ENCODE measurements at regions not wholly inside any gene's neighbourhood (a gene's known extent, or its start where the extent isn't known, plus 50 kb on each side); places are given as distances from the start of the nearest gene placed in this dataset.

GRCh38 chr13:99075268-99076191 is 97.7 kb upstream of the DOCK9 start:
- H3K79me2 ChIP-seq (ENCODE audit: control insufficient read depth, insufficient read depth, low read length, unreplicated experiment) = no peaks in the 10 kb centered on the region
- H3K27ac ChIP-seq (ENCODE audit: low read depth, low read length) = no peak overlapping the region
- no peak overlapping the region for H2AFZ ChIP-seq (ENCODE audit: low read length, unreplicated experiment)
- no peak overlapping the region for H3K4me3 ChIP-seq (ENCODE audit: low read depth, low read length)
- H3K27me3 ChIP-seq (ENCODE audit: insufficient read depth, low read length) = no peaks in the 10 kb centered on the region
- H3K4me1 ChIP-seq (ENCODE audit: control insufficient read depth, insufficient read depth, low read length, unreplicated experiment) = no peaks in the 10 kb centered on the region
- H3K36me3 ChIP-seq (ENCODE audit: insufficient read depth, low read length) = no peaks in the 10 kb centered on the region; the same call in none of the 2 replicates

GRCh38 chr13:99078017-99078771 is 100.3 kb upstream of the DOCK9 start:
- no peak overlapping the region for H2AFZ ChIP-seq (ENCODE audit: low read length, unreplicated experiment)
- H3K4me1 ChIP-seq (ENCODE audit: control insufficient read depth, insufficient read depth, low read length, unreplicated experiment) = no peaks in the 10 kb centered on the region
- H3K79me2 ChIP-seq (ENCODE audit: control insufficient read depth, insufficient read depth, low read length, unreplicated experiment) = no peaks in the 10 kb centered on the region
- H3K27me3 ChIP-seq (ENCODE audit: insufficient read depth, low read length) = no peaks in the 10 kb centered on the region
- no peaks in the 10 kb centered on the region; the same call in none of the 2 replicates for H3K36me3 ChIP-seq (ENCODE audit: insufficient read depth, low read length)
- no peak overlapping the region for H3K27ac ChIP-seq (ENCODE audit: low read depth, low read length)
- no peak overlapping the region for H3K4me3 ChIP-seq (ENCODE audit: low read depth, low read length)

- H2AFZ ChIP-seq (ENCODE audit: low read length, unreplicated experiment) = no peak overlapping the region
- no peaks in the 10 kb centered on the region for H3K4me1 ChIP-seq (ENCODE audit: control insufficient read depth, insufficient read depth, low read length, unreplicated experiment)
- H3K79me2 ChIP-seq (ENCODE audit: control insufficient read depth, insufficient read depth, low read length, unreplicated experiment) = no peaks in the 10 kb centered on the region
- no peaks in the 10 kb centered on the region for H3K27me3 ChIP-seq (ENCODE audit: insufficient read depth, low read length)
- no peak overlapping the region for H3K4me3 ChIP-seq (ENCODE audit: low read depth, low read length)
- H3K27ac ChIP-seq (ENCODE audit: low read depth, low read length) = no peak overlapping the region
- no peaks in the 10 kb centered on the region; the same call in 1 of the 2 replicates for H3K36me3 ChIP-seq (ENCODE audit: insufficient read depth, low read length)
Measured at GRCh38 chr13:99080131-99080530, 102.3 kb upstream of the DOCK9 start.

GRCh38 chr13:99083981-99084380 is 106.1 kb upstream of the DOCK9 start:
- no peak overlapping the region for H2AFZ ChIP-seq (ENCODE audit: low read length, unreplicated experiment)
- no peaks in the 10 kb centered on the region for H3K36me3 ChIP-seq (ENCODE audit: insufficient read depth, low read length)
- no peak overlapping the region for H3K27ac ChIP-seq (ENCODE audit: low read depth, low read length)
- no peaks in the 10 kb centered on the region for H3K27me3 ChIP-seq (ENCODE audit: insufficient read depth, low read length)
- no peaks in the 10 kb centered on the region for H3K79me2 ChIP-seq (ENCODE audit: control insufficient read depth, insufficient read depth, low read length, unreplicated experiment)
- no peak overlapping the region for H3K4me3 ChIP-seq (ENCODE audit: low read depth, low read length)
- H3K4me1 ChIP-seq (ENCODE audit: control insufficient read depth, insufficient read depth, low read length, unreplicated experiment) = peaks cover 6% of the 10 kb centered on the region

- Histone ChIP-seq H3K36me3 (ENCODE audit: insufficient read depth, low read length) (no peaks in the 10 kb centered on the region), H3K4me3 (ENCODE audit: low read depth, low read length) (peak overlapping the region; percentile 82), H3K27me3 (ENCODE audit: insufficient read depth, low read length) (no peaks in the 10 kb centered on the region), H3K79me2 (ENCODE audit: control insufficient read depth, insufficient read depth, low read length, unreplicated experiment) (no peaks in the 10 kb centered on the region), H2AFZ (ENCODE audit: low read length, unreplicated experiment) (no peak overlapping the region), H3K4me1 (ENCODE audit: control insufficient read depth, insufficient read depth, low read length, unreplicated experiment) (peaks cover 6% of the 10 kb centered on the region), H3K27ac (ENCODE audit: low read depth, low read length) (no peak overlapping the region)
Measured at GRCh38 chr13:99085139-99085807, 107.4 kb upstream of the DOCK9 start.

GRCh38 chr13:99085808-99086266 is 108.0 kb upstream of the DOCK9 start:
- Histone ChIP-seq H2AFZ (ENCODE audit: low read length, unreplicated experiment) (peak overlapping the region; percentile 47), H3K27ac (ENCODE audit: low read depth, low read length) (no peak overlapping the region), H3K36me3 (ENCODE audit: insufficient read depth, low read length) (no peaks in the 10 kb centered on the region), H3K4me3 (ENCODE audit: low read depth, low read length) (peak overlapping the region; percentile 82), H3K27me3 (ENCODE audit: insufficient read depth, low read length) (no peaks in the 10 kb centered on the region), H3K79me2 (ENCODE audit: control insufficient read depth, insufficient read depth, low read length, unreplicated experiment) (no peaks in the 10 kb centered on the region), H3K4me1 (ENCODE audit: control insufficient read depth, insufficient read depth, low read length, unreplicated experiment) (peaks cover 6% of the 10 kb centered on the region)

GRCh38 chr13:99086267-99087097 is 108.6 kb upstream of the DOCK9 start:
- Histone ChIP-seq H3K27me3 (ENCODE audit: insufficient read depth, low read length) (no peaks in the 10 kb centered on the region), H3K4me3 (ENCODE audit: low read depth, low read length) (peak overlapping the region; percentile 82), H3K79me2 (ENCODE audit: control insufficient read depth, insufficient read depth, low read length, unreplicated experiment) (no peaks in the 10 kb centered on the region), H3K36me3 (ENCODE audit: insufficient read depth, low read length) (no peaks in the 10 kb centered on the region), H3K27ac (ENCODE audit: low read depth, low read length) (no peak overlapping the region; the same call in 1 of the 2 replicates), H2AFZ (ENCODE audit: low read length, unreplicated experiment) (peak overlapping the region; percentile 80), H3K4me1 (ENCODE audit: control insufficient read depth, insufficient read depth, low read length, unreplicated experiment) (peaks cover 6% of the 10 kb centered on the region)

- Histone ChIP-seq H3K4me3 (ENCODE audit: low read depth, low read length) (peak overlapping the region; percentile 78), H3K36me3 (ENCODE audit: insufficient read depth, low read length) (no peaks in the 10 kb centered on the region), H2AFZ (ENCODE audit: low read length, unreplicated experiment) (peak overlapping the region; percentile 80), H3K4me1 (ENCODE audit: control insufficient read depth, insufficient read depth, low read length, unreplicated experiment) (peaks cover 6% of the 10 kb centered on the region), H3K79me2 (ENCODE audit: control insufficient read depth, insufficient read depth, low read length, unreplicated experiment) (no peaks in the 10 kb centered on the region), H3K27me3 (ENCODE audit: insufficient read depth, low read length) (no peaks in the 10 kb centered on the region), H3K27ac (ENCODE audit: low read depth, low read length) (peak overlapping the region; percentile 25; the same call in 1 of the 2 replicates)
Measured at GRCh38 chr13:99087098-99087953, 109.5 kb upstream of the DOCK9 start.

- H3K4me1 ChIP-seq (ENCODE audit: control insufficient read depth, insufficient read depth, low read length, unreplicated experiment) = peaks cover 6% of the 10 kb centered on the region
- H3K4me3 ChIP-seq (ENCODE audit: low read depth, low read length) = peak overlapping the region; percentile 78
- no peak overlapping the region for H3K27ac ChIP-seq (ENCODE audit: low read depth, low read length)
- H2AFZ ChIP-seq (ENCODE audit: low read length, unreplicated experiment) = peak overlapping the region; percentile 46
- H3K27me3 ChIP-seq (ENCODE audit: insufficient read depth, low read length) = no peaks in the 10 kb centered on the region
- H3K36me3 ChIP-seq (ENCODE audit: insufficient read depth, low read length) = no peaks in the 10 kb centered on the region
- H3K79me2 ChIP-seq (ENCODE audit: control insufficient read depth, insufficient read depth, low read length, unreplicated experiment) = no peaks in the 10 kb centered on the region
Measured at GRCh38 chr13:99087954-99088491, 110.2 kb upstream of the DOCK9 start.

Data from ACC112 (cell line).